ENCODE measurements at regions not wholly inside any gene's neighbourhood (a gene's known extent, or its start where the extent isn't known, plus 50 kb on each side); places are given as distances from the start of the nearest gene placed in this dataset.

DNA sequence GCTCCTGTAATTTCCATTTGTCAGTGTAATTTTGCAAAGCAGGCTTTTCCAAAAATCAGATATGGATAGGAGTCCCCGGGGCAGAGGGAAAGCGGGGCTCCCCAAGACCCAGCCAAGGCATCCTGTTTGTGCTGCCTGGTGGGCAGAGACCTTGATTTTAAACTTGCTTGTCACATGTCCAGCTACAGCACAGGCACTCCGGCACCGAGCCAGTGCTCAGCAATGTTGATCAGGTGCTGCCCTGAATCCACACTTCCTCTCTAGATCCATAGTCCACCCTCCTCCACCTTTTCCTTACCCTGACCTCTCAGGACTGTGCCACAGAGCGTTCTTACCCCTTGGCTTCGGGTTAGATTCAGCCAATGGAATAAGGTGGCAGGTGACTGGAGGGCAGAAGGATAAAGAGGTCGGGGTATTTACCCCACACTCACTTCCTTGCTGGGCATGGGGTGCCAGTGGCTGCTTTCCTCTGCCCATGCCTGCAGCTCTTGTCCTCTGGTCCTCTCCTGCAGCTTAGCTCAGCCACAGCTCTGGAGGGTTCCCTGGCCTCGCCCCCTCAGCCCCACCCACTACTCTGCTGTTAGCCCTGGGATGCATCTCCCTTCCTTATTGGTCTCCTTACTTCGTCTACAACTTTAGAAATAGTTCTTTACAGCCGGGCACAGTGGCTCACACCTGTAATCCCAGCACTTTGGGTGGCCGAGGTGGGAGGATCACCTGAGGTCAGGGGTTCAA is 80.1 kb downstream of the IRF2BPL start:
- peak; percentile 49 for DNase-seq

DNA sequence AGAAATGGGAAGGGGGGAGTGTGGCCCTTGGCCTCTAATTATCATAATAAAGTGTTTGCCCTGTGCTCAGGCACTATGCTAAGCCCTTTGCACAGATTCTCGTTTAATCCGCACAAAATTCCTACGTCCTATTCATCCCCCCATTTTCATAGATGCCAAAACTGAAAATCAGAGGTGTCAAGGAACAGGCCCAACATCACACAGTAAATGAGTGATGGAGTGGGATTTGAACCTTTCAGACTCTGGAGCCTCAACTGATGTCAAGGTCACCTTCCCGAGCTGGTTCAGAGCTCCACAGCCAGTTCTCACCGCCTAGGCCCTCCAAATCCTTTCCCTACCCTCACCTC is 80.7 kb downstream of the IRF2BPL start:
- DNase-seq: peak; percentile 40

DNA sequence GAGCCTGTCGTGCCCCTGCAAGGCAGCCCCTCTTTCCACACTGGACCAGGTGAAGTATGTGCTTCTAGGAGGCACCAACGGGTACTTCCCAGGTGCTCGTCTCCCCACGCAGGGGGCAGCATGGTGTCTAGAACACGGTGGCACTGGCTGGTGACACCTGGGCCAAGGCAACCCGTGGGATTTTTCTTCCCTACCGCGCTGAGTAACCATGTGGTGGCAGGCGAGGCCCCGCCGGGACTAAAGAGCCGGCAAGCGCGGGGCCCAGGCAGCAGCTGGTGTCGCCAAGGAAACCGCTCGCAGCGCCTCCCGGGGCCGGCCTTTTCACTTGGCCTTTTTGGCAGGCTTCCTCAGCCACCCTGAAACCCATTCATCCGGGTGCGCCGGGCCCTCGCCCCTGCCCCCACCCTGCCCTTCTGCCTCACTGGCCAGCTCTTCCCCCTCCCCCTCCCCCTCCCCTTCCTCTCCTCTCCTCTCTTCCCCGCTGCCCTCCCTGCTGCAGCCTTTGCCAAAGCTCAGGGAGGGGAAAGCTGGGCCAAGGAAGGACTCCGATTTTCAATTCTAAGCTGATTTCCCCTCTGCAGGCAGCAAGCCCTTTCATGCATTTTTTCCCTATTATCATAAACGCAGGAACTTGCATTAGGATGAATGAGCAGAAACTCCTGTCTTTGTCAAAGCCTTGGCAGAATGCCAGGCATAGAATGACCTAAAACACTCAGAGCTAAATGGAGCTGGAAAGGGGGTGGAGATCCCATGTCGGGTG is 81.2 kb downstream of the IRF2BPL start:
- peak; percentile 96 for DNase-seq

- DNase-seq: peak; percentile 51
These were observed 81.8 kb downstream of the IRF2BPL start for GRCh38 chr14:76946753-76947077.

GRCh38 chr14:76943072-76943471 is 85.4 kb downstream of the IRF2BPL start:
- no peak for DNase-seq

DNA sequence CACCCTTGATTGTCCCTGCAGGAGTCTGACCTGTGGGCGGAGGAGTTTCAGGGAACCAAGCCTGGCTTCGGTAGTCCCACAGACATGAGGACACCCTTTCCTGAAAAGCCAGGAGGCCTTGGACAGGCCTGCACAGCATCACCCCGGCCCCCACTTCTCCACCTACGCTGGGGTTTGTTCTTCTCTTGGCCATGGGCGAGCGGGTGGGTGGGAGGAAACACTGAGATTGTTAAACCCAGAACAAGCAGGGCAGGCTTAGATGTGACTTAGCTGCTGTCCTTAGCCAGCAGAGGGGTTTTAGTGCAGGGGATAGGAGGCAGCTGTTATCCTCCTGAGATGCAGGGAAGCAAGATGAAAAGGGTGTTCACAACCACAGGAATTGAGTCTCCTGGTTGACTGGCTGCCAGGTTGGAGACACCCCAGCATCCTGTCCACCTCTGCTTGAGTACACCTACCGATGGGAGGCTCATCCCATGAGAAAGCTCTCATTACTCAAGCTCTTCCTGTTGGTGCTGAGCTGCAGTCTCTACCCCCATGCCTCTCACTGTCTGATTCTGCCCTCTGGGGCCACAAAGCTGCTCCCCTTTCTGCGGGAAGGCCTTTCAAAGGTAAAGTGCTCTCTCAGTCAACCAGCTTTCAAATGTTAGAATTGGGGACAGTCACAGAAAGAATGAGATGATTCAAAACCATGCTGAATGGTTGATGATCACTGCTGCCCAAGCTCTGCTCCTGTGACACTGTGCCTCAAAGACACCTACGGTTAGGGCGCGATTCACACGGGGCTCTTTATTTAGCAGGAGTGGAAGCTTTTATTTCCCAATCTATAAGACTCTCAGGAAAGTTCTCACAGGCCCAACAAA is 86.3 kb downstream of the IRF2BPL start:
- DNase-seq: no peak

GRCh38 chr14:76941544-76941943 is 87.0 kb downstream of the IRF2BPL start:
- no peak for DNase-seq

DNA sequence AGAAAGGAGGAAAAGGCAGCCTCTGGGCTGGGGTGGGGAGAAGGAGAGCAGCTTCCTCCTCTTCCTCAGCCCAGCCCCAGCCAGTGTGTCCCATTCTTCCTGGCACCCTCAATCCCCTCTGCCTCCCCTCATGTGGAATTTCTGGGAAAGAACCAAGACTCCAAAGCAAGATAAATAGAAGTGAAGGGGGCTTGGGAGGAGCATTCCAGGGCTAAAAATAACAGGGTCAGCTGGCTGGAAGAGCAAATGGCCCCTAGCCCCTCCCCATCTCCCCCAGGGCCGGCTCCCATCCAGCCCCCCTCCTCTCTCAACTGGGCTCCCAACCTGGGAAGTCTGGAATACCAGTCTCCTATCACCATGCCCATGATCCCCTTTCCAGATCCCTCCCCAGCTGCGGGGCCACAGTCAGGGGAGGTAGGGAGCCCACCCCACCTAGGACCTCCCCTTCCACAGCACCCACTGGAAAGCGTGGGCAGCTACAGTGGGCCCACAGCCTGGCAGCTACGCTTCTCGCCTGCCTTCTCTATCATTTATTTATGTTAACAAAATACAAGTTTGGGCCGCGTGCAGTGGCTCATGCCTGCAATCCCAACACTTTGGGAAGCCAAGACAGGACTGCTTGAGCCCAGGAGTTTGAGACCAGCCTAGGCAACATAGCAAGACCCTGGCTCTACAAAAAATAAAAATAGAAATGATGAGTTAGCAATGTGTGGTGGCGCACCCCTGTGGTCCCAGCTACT is 88.3 kb downstream of the IRF2BPL start:
- no peak for DNase-seq

- no peak for DNase-seq
These were observed 89.3 kb downstream of the IRF2BPL start for GRCh38 chr14:76939015-76939742.

DNA sequence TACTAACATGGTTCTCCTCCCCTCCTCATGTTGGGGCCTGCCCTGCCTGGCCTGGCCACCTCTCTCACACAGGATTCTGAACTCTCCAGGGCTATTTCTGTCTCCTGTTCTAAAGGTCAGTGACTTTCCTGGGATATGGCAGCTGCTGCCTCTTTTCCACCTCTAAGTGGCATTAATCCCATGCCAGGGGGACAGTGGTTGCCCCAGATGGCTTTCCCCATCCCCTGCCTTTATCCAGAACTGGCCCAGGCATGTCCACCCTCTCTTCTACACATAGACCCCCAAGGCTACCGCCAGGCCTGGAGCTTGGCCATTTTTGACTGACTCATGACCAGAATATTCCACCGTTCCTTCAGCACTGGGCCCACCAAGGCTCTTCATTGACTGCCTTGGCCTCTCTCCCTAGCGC is 90.4 kb downstream of the IRF2BPL start:
- no peak for DNase-seq

- DNase-seq: peak; percentile 48
These were observed 91.1 kb downstream of the IRF2BPL start for GRCh38 chr14:76937181-76938091.

- DNase-seq: no peak
These were observed 92.0 kb downstream of the IRF2BPL start for GRCh38 chr14:76936483-76936882.

DNA sequence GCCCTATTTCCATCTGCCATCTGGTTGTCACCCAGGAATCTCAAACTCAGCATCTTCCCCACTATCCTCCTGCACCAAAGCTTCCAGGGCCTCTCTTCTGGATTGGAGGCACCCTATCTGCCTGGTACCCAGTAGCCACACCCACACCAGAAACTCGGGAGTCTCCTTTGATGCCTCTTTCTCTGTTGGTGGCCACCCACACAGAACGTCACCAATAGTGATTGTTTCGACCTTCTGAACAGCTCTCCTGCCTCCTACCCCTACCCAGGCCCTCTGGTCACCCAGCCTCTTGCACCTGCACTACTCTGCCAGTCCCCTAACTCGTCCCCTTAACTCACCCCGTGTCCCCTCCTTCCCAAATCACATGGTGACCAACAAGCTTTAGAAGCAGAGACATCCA is 95.0 kb downstream of the IRF2BPL start:
- DNase-seq: no peak

DNA sequence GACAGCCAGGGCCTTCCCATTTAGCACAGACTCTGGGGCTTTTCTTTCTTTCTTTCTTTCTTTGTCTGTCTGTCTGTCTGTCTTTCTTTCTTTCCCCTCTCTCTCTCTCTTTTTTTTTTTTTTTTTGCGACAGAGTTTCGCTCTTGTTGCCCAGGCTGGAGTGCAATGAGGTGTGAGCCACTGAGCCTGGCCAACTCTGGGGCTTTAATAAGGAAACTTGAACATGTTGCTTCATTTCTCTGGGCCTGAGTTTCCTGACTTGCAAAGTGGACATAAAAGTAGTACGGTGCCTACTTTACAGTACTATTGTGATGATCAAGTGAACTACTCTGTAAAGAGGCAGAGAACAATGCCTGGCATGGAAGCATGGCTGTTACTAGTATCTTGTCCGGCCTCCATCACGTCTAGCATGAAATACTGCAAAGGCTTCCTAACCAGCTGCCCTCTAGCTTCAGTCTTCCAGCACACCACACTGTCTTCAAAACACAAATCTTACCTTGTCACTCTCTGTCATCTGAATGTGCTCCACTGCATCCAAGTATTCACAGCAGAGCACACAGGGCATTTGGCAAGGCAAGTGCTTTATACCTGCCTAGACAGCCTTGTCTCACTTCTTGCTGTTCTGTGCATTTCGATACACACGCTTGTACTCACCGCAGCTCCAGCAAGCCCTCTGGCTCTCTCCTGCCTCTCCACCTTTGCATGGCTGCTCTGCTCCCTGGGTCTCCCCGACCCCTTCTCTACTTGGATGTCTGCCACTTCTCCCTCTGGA is 96.7 kb downstream of the IRF2BPL start:
- DNase-seq: no peak

GRCh38 chr14:76930549-76930948 is 98.0 kb downstream of the IRF2BPL start:
- DNase-seq: no peak

DNA sequence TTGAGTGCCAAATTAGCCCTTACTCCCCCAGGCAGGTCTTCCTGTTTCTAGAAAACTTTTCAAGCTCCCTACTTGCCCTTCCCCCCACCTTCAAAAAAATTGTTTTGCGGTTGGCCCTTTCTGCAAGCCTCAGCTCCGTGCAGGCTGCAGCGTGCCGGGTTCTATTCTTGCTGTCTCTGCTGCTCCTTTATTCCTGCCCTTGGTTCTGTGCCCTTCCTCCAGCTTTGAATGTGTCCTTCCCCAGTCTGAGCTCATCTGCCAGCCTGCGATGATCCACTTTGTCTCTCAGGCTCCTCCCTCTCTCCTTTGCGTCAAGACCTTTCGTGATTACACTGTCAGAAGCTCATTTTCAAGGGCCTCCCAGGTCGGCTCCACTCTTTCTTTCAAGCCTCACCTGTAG is 98.6 kb downstream of the IRF2BPL start:
- DNase-seq: peak; percentile 92

DNA sequence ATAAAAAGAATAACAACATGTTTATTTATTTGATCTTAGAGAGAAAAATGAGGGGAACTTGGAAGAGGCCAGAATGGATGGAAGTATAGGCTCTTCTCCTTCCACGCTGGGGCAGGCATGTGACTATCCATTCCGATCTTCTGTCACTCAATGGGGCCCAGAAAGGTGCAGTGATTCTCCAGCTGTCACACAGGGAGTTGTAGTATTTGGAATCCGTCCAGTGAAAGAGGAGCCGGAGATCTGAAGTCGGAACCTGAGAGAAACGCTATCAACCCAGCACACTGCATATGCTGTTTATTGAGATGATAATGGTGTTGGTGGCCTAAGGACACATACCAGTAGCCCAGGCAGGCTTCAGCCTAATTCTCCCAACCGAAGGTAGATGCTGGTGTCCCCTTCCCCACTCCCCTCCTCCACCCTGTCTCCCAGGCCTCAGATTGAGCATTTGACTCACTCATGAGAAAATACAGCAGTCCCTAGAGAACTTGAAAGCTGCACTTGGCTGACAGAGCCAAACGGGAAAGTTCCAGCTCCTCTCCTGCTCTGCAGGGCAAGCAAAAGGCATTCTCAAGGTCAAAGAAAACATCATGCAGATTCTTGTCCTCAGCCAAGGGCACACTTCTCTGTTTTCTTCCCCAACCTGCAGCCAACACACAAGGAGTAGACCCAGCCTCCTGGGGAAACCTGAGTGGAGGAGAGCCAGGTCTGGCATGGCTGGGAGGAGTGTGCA is 100.4 kb downstream of the IRF2BPL start:
- no peak for DNase-seq

- peak; percentile 73 for DNase-seq
These were observed 100.5 kb downstream of the LRRC74A start for GRCh38 chr14:76926521-76927251.

- DNase-seq: no peak
These were observed 98.9 kb downstream of the LRRC74A start for GRCh38 chr14:76925097-76925441.

Data from DMS53 (cell line).